H9 (cell line): ENCODE measurements at regions not wholly inside any gene's neighbourhood (a gene's known extent, or its start where the extent isn't known, plus 50 kb on each side); places are given as distances from the start of the nearest gene placed in this dataset.

Experiments
- DNase-seq: peaks from one replicate; pipeline ENCODE4 v3.0.0-alpha.2; 2017
- H2AFZ ChIP-seq: one replicate; pipeline ENCODE4 v1.6.1; 2013; ENCODE audit warnings: mild to moderate bottlenecking, low read length, control low read depth, moderate library complexity
- H2AK5ac ChIP-seq: 2 replicates; pipeline ENCODE4 v1.6.1; 2013; ENCODE audit warnings: low read length, control low read depth, mixed read lengths; ENCODE audit not compliant: insufficient read length
- H2BK120ac ChIP-seq: one replicate; pipeline ENCODE4 v1.6.1; 2013; ENCODE audit warnings: low read depth, mild to moderate bottlenecking, low read length, control low read depth, inconsistent platforms; ENCODE audit not compliant: poor library complexity, severe bottlenecking
- H2BK12ac ChIP-seq: 2 replicates; pipeline ENCODE4 v1.6.1; 2013; ENCODE audit warnings: low read length, control low read depth, mixed read lengths, low read depth; ENCODE audit not compliant: insufficient read length
- H2BK15ac ChIP-seq: 2 replicates; pipeline ENCODE4 v1.6.1; 2013; ENCODE audit warnings: low read depth, low read length, control low read depth
- H2BK20ac ChIP-seq: one replicate; pipeline ENCODE4 v1.6.1; 2013; ENCODE audit warnings: low read depth, mild to moderate bottlenecking, low read length, control low read depth, inconsistent platforms; ENCODE audit not compliant: poor library complexity, severe bottlenecking
- H2BK5ac ChIP-seq: 2 replicates; pipeline ENCODE4 v1.6.1; 2013; ENCODE audit warnings: low read length, control low read depth, mixed read lengths; ENCODE audit not compliant: insufficient read length
- H3K14ac ChIP-seq: 2 replicates; pipeline ENCODE4 v1.6.1; 2013; ENCODE audit warnings: low read length, control low read depth; ENCODE audit not compliant: insufficient read depth
- H3K18ac ChIP-seq: 2 replicates; pipeline ENCODE4 v1.6.1; 2013; ENCODE audit warnings: low read depth, mild to moderate bottlenecking, mixed read lengths, low read length, control low read depth; ENCODE audit not compliant: insufficient read length
- H3K23ac ChIP-seq: 2 replicates; pipeline ENCODE4 v1.6.1; 2013; ENCODE audit warnings: low read length, control low read depth, mixed read lengths, low read depth; ENCODE audit not compliant: insufficient read length
- H3K23me2 ChIP-seq: 2 replicates; pipeline ENCODE4 v1.6.1; 2013; ENCODE audit warnings: low read depth, mild to moderate bottlenecking, mixed read lengths, low read length, control low read depth; ENCODE audit not compliant: insufficient read length, poor library complexity, severe bottlenecking
- H3K27ac ChIP-seq: 2 replicates; pipeline ENCODE4 v1.5.1; 2013; ENCODE audit warnings: low read length, control low read depth, mixed read lengths, low read depth; ENCODE audit not compliant: insufficient read length
- H3K27me3 ChIP-seq: 2 replicates; pipeline ENCODE4 v1.6.1; 2013; ENCODE audit warnings: low read length, control low read depth, inconsistent platforms; ENCODE audit not compliant: insufficient read depth
- H3K4ac ChIP-seq: 2 replicates; pipeline ENCODE4 v1.6.1; 2013; ENCODE audit warnings: low read depth, mild to moderate bottlenecking, control low read depth, inconsistent platforms, low read length, moderate library complexity
- H3K4me1 ChIP-seq: 2 replicates; pipeline ENCODE4 v1.6.1; 2013; ENCODE audit warnings: low read length, control low read depth, inconsistent platforms; ENCODE audit not compliant: insufficient read depth
- H3K4me2 ChIP-seq: 2 replicates; pipeline ENCODE4 v1.6.1; 2013; ENCODE audit warnings: low read length, control low read depth, mixed read lengths; ENCODE audit not compliant: insufficient read length, insufficient read depth
- H3K56ac ChIP-seq: 2 replicates; pipeline ENCODE4 v1.6.1; 2013; ENCODE audit warnings: low read depth, mild to moderate bottlenecking, mixed read lengths, low read length, control low read depth; ENCODE audit not compliant: insufficient read length
- H3K79me1 ChIP-seq: 2 replicates; pipeline ENCODE4 v1.6.1; 2013; ENCODE audit warnings: low read depth, mild to moderate bottlenecking, moderate library complexity, low read length, control low read depth, inconsistent platforms; ENCODE audit not compliant: insufficient read depth, poor library complexity, severe bottlenecking
- H3K79me2 ChIP-seq: 2 replicates; pipeline ENCODE4 v1.6.1; 2013; ENCODE audit warnings: low read length, control low read depth, inconsistent platforms; ENCODE audit not compliant: insufficient read depth
- H3K9ac ChIP-seq: 2 replicates; pipeline ENCODE4 v1.6.1; 2013; ENCODE audit warnings: low read length, control low read depth, mixed read lengths; ENCODE audit not compliant: insufficient read length; ENCODE audit errors: extremely low read depth
- H3K9me3 ChIP-seq: one replicate; pipeline ENCODE4 v1.6.1; 2013; ENCODE audit warnings: low read depth, low read length, inconsistent platforms; ENCODE audit not compliant: control insufficient read depth
- H3T11ph ChIP-seq: one replicate; pipeline ENCODE4 v1.6.1; 2013; ENCODE audit warnings: mild to moderate bottlenecking, low read length, control low read depth, inconsistent platforms
- H4K20me1 ChIP-seq: one replicate; pipeline ENCODE4 v1.6.1; 2013; ENCODE audit not compliant: control insufficient read depth, insufficient read length, insufficient read depth
- H4K5ac ChIP-seq: 2 replicates; pipeline ENCODE4 v1.6.1; 2013; ENCODE audit warnings: low read depth, mild to moderate bottlenecking, mixed read lengths, low read length, control low read depth; ENCODE audit not compliant: insufficient read length
- H4K8ac ChIP-seq: replicated peaks from 2 replicates; pipeline ENCODE4 v1.6.1; 2013; ENCODE audit warnings: low read length, control low read depth, mixed read lengths, low read depth; ENCODE audit not compliant: insufficient read length
- H4K91ac ChIP-seq: 2 replicates; pipeline ENCODE4 v1.6.1; 2013; ENCODE audit warnings: low read depth, mild to moderate bottlenecking, moderate library complexity, mixed read lengths, low read length, control low read depth; ENCODE audit not compliant: insufficient read length
- H3K27ac Mint-ChIP-seq, 3 experiments: 2 replicates in 2 of 3; 3 replicates in 1 of 3; pipeline ENCODE4 v1.8.0; 2020 to 2021; ENCODE audit warnings: mixed read lengths in 3 of 3, mild to moderate bottlenecking in 1 of 3, moderate library complexity in 1 of 3
- H3K27me3 Mint-ChIP-seq: 2 replicates; pipeline ENCODE4 v1.8.0; 2021; ENCODE audit warnings: low read depth, mild to moderate bottlenecking, moderate library complexity, mixed read lengths
- H3K36me3 Mint-ChIP-seq, 3 experiments: 2 replicates in 2 of 3; 3 replicates in 1 of 3; pipeline ENCODE4 v1.8.0; 2020 to 2021; ENCODE audit warnings: low read depth in 3 of 3, mixed read lengths in 3 of 3; ENCODE audit not compliant: insufficient read depth in 1 of 3
- H3K4me1 Mint-ChIP-seq, 2 experiments: 2 replicates each; pipeline ENCODE4 v1.8.0; 2020; ENCODE audit warnings: mixed read lengths in 2 of 2
- H3K4me3 Mint-ChIP-seq, 2 experiments: 2 replicates in 1 of 2; 3 replicates in 1 of 2; pipeline ENCODE4 v1.8.0; 2020 to 2021; ENCODE audit warnings: mild to moderate bottlenecking in 2 of 2, mixed read lengths in 2 of 2, moderate library complexity in 1 of 2
- H3K9me3 Mint-ChIP-seq, 2 experiments: 2 replicates in 1 of 2; 3 replicates in 1 of 2; pipeline ENCODE4 v1.8.0; 2020; ENCODE audit warnings: mild to moderate bottlenecking in 2 of 2, mixed read lengths in 2 of 2, moderate library complexity in 1 of 2
- WGBS: extraction: QIAGEN DNeasy Blood & Tissue Kit; methylation state at CpG from one replicate; pipeline ENCODE4 v1.1.7; 2013; ENCODE audit warnings: missing lambda C conversion rate, low lambda C conversion rate, mixed read lengths; ENCODE audit not compliant: insufficient read length; ENCODE audit errors: extremely low coverage; 5-methylcytosine and 5-hydroxymethylcytosine counted together
- TF ChIP-seq, protein P1 (sequence below): fragments of 200-600 bp; sonication (generic); conservative IDR thresholded peaks from 3 replicates; pipeline ENCODE4 v1.8.0; 2021; ENCODE audit warnings: antibody characterized with exemption, mild to moderate bottlenecking

DNA sequence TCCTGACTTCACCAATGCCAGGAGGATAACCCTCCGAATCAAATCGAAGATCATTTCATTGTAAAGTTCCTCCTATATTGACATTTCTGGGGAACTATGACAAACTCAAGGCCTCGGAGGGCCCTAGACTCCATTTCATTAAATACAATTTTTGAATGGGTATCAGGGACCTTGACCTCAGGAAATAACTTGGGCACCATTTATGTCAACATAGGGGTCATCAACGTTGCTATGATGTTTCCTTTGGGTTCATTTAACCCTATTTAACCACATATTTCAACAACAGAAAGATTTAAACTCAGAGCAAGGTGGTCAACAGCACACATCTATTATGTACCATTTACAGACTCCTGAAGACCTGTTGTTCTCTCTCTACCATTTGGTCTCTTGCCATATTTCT lies 395.1 kb downstream of the TRIML1 start:
- no peak overlapping the region for H2BK12ac ChIP-seq
- H3K23ac ChIP-seq, result no peak overlapping the region
- Mint-ChIP-seq H3K9me3 (peaks cover 8 to 13% of the 10 kb centered on the region in 2 experiments), H3K4me1 (peaks cover 0 to 3% of the 10 kb centered on the region in 2 experiments; a peak in 2 of 4 replicates), H3K27ac (no peak overlapping the region), H3K36me3 (peaks cover 3 to 13% (median 8%) of the 10 kb centered on the region in 3 experiments; a peak in 4 of 7 replicates), H3K27me3 (no peaks in the 10 kb centered on the region), H3K4me3 (no peak overlapping the region)
- no peaks in the 10 kb centered on the region for H3K27me3 ChIP-seq
- H3K9me3 ChIP-seq, result no peaks in the 10 kb centered on the region
- H3T11ph ChIP-seq, result no peak overlapping the region
- H3K4ac ChIP-seq, result no peak overlapping the region
- H2BK20ac ChIP-seq, result no peak overlapping the region
- no peak overlapping the region for H2AK5ac ChIP-seq
- H3K23me2 ChIP-seq, result no peaks in the 10 kb centered on the region
- H3K4me2 ChIP-seq, result no peak overlapping the region
- no peak for DNase-seq
- no peak overlapping the region for H3K18ac ChIP-seq
- H4K8ac ChIP-seq, result no peak overlapping the region
- no peaks in the 10 kb centered on the region for H3K4me1 ChIP-seq
- H3K79me1 ChIP-seq, result no peaks in the 10 kb centered on the region
- no peak overlapping the region for H2AFZ ChIP-seq
- H4K5ac ChIP-seq, result no peak overlapping the region
- no peak overlapping the region for H2BK5ac ChIP-seq
- H3K9ac ChIP-seq, result no peak overlapping the region
- no peaks in the 10 kb centered on the region for H4K20me1 ChIP-seq
- H3K56ac ChIP-seq, result no peak overlapping the region
- no peak overlapping the region for H2BK120ac ChIP-seq
- H3K79me2 ChIP-seq, result no peaks in the 10 kb centered on the region
- H3K27ac ChIP-seq, result no peak overlapping the region
- no peak overlapping the region for H4K91ac ChIP-seq
- no peak overlapping the region for H3K14ac ChIP-seq
- no peak overlapping the region for H2BK15ac ChIP-seq
- TF ChIP-seq, protein P1, sequence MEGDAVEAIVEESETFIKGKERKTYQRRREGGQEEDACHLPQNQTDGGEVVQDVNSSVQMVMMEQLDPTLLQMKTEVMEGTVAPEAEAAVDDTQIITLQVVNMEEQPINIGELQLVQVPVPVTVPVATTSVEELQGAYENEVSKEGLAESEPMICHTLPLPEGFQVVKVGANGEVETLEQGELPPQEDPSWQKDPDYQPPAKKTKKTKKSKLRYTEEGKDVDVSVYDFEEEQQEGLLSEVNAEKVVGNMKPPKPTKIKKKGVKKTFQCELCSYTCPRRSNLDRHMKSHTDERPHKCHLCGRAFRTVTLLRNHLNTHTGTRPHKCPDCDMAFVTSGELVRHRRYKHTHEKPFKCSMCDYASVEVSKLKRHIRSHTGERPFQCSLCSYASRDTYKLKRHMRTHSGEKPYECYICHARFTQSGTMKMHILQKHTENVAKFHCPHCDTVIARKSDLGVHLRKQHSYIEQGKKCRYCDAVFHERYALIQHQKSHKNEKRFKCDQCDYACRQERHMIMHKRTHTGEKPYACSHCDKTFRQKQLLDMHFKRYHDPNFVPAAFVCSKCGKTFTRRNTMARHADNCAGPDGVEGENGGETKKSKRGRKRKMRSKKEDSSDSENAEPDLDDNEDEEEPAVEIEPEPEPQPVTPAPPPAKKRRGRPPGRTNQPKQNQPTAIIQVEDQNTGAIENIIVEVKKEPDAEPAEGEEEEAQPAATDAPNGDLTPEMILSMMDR, result no peak
- WGBS, result no CpG with 5 or more reads among the region's 4 CpGs
